Activated T-cell treated with anti-CD3 and anti-CD28 coated beads, Interleukin-2, amount 50 U/mL, for 72 hours (primary cell): ENCODE measurements at regions not wholly inside any gene's neighbourhood (a gene's known extent, or its start where the extent isn't known, plus 50 kb on each side); places are given as distances from the start of the nearest gene placed in this dataset.
"Not testable (repeated sequence)": the region's sequence is repeated elsewhere in the genome, so short reads cannot be mapped to it uniquely, and the experiment has no call there.

Source experiments
- ATAC-seq, 2 donors: fragments of 150-1000 bp; cut with Tn5 transposase; replicated peaks in 1 of 2; 2 replicates each; pipeline ENCODE4 v1.10.0; 2021; ENCODE audit warnings: moderate library complexity in 2 of 2, mild to moderate bottlenecking in 1 of 2
- DNase-seq, 2 donors: peaks; one replicate each; pipeline ENCODE4 v3.0.0; 2021 to 2022; ENCODE audit warnings: mixed read lengths in 1 of 2
- H3K27ac Mint-ChIP-seq: one replicate; pipeline ENCODE4 v1.8.0; 2022; ENCODE audit warnings: mild to moderate bottlenecking, moderate library complexity, mixed read lengths
- H3K27me3 Mint-ChIP-seq: one replicate; pipeline ENCODE4 v1.8.0; 2022; ENCODE audit warnings: low read depth, mixed read lengths
- H3K36me3 Mint-ChIP-seq, 2 donors: one replicate each; pipeline ENCODE4 v1.8.0; 2022; ENCODE audit warnings: mixed read lengths in 2 of 2, mild to moderate bottlenecking in 1 of 2; ENCODE audit not compliant: insufficient read depth in 2 of 2
- H3K4me1 Mint-ChIP-seq: one replicate; pipeline ENCODE4 v1.8.0; 2022; ENCODE audit warnings: low read depth, mixed read lengths
- H3K4me3 Mint-ChIP-seq, 2 donors: one replicate each; pipeline ENCODE4 v1.8.0; 2022; ENCODE audit warnings: mild to moderate bottlenecking in 2 of 2, mixed read lengths in 2 of 2, moderate library complexity in 2 of 2
- H3K9me3 Mint-ChIP-seq, 2 donors: one replicate each; pipeline ENCODE4 v1.8.0; 2022; ENCODE audit warnings: mixed read lengths in 2 of 2

GRCh38 chr5:177894681-177895453 is 101.2 kb downstream of the PROP1 start:
- H3K27me3 Mint-ChIP-seq, H3K27ac Mint-ChIP-seq, H3K4me3 Mint-ChIP-seq, ATAC-seq, H3K9me3 Mint-ChIP-seq, H3K4me1 Mint-ChIP-seq, H3K36me3 Mint-ChIP-seq, DNase-seq: not testable (repeated sequence)

GRCh38 chr5:177892357-177892665 is 103.7 kb downstream of the PROP1 start:
- not testable (repeated sequence) for H3K4me3 Mint-ChIP-seq, H3K36me3 Mint-ChIP-seq, H3K4me1 Mint-ChIP-seq, H3K27ac Mint-ChIP-seq, H3K9me3 Mint-ChIP-seq, H3K27me3 Mint-ChIP-seq, ATAC-seq, DNase-seq

- not testable (repeated sequence) for H3K4me3 Mint-ChIP-seq, H3K27ac Mint-ChIP-seq, H3K4me1 Mint-ChIP-seq, H3K9me3 Mint-ChIP-seq, H3K36me3 Mint-ChIP-seq, H3K27me3 Mint-ChIP-seq
- DNase-seq: peak; percentile 25 to 44
- peak; percentile 91 to 94 for ATAC-seq
Measured at GRCh38 chr5:177891547-177892356, 104.3 kb downstream of the PROP1 start.

- not testable (repeated sequence) for ATAC-seq, DNase-seq, H3K4me1 Mint-ChIP-seq, H3K27ac Mint-ChIP-seq, H3K27me3 Mint-ChIP-seq, H3K9me3 Mint-ChIP-seq, H3K4me3 Mint-ChIP-seq, H3K36me3 Mint-ChIP-seq
Measured at GRCh38 chr5:177883295-177883694, 100.6 kb upstream of the FAM153A start.

GRCh38 chr5:177875900-177876238 is 93.2 kb upstream of the FAM153A start:
- H3K27ac Mint-ChIP-seq: peak overlapping the region; percentile 96
- ATAC-seq: peak; percentile 21 to 51
- H3K4me1 Mint-ChIP-seq, DNase-seq, H3K9me3 Mint-ChIP-seq, H3K36me3 Mint-ChIP-seq, H3K27me3 Mint-ChIP-seq: not testable (repeated sequence)
- peak overlapping the region; percentile 84 to 95 for H3K4me3 Mint-ChIP-seq

- not testable (repeated sequence) for H3K27me3 Mint-ChIP-seq, H3K9me3 Mint-ChIP-seq, H3K36me3 Mint-ChIP-seq, H3K4me1 Mint-ChIP-seq, H3K27ac Mint-ChIP-seq
- peak overlapping the region; percentile 84 for H3K4me3 Mint-ChIP-seq
- DNase-seq (peak; percentile 21 to 44), ATAC-seq (peak; percentile 92 to 94)
Measured at GRCh38 chr5:177875013-177875899, 92.6 kb upstream of the FAM153A start.

GRCh38 chr5:177863822-177864446 is 81.2 kb upstream of the FAM153A start:
- H3K9me3 Mint-ChIP-seq, H3K27ac Mint-ChIP-seq, H3K36me3 Mint-ChIP-seq, H3K4me3 Mint-ChIP-seq, DNase-seq, H3K27me3 Mint-ChIP-seq, H3K4me1 Mint-ChIP-seq, ATAC-seq: not testable (repeated sequence)

GRCh38 chr5:177857642-177858200 is 75.0 kb upstream of the FAM153A start:
- not testable (repeated sequence) for H3K4me1 Mint-ChIP-seq, H3K36me3 Mint-ChIP-seq, H3K27me3 Mint-ChIP-seq, DNase-seq, H3K27ac Mint-ChIP-seq, ATAC-seq, H3K4me3 Mint-ChIP-seq, H3K9me3 Mint-ChIP-seq

GRCh38 chr5:177856474-177856873 is 73.8 kb upstream of the FAM153A start:
- H3K27me3 Mint-ChIP-seq, H3K4me3 Mint-ChIP-seq, H3K27ac Mint-ChIP-seq, H3K9me3 Mint-ChIP-seq, DNase-seq, H3K4me1 Mint-ChIP-seq, H3K36me3 Mint-ChIP-seq, ATAC-seq: not testable (repeated sequence)

- peak in 1 of 2 donors; percentile 77 for ATAC-seq
- H3K4me1 Mint-ChIP-seq, DNase-seq: not testable (repeated sequence)
Measured at GRCh38 chr5:177847914-177848313, 65.2 kb upstream of the FAM153A start.

GRCh38 chr5:177846598-177846997 is 63.9 kb upstream of the FAM153A start:
- H3K9me3 Mint-ChIP-seq, ATAC-seq, H3K27me3 Mint-ChIP-seq, H3K27ac Mint-ChIP-seq, H3K4me1 Mint-ChIP-seq, H3K36me3 Mint-ChIP-seq, H3K4me3 Mint-ChIP-seq, DNase-seq: not testable (repeated sequence)

More at GRCh38 chr5:177847914-177848313, 65.2 kb upstream of the FAM153A start:
- not testable (repeated sequence) for H3K27me3 Mint-ChIP-seq, H3K27ac Mint-ChIP-seq, H3K4me3 Mint-ChIP-seq, H3K9me3 Mint-ChIP-seq, H3K36me3 Mint-ChIP-seq

- not testable (repeated sequence) for DNase-seq, H3K27me3 Mint-ChIP-seq, H3K27ac Mint-ChIP-seq, H3K9me3 Mint-ChIP-seq, H3K36me3 Mint-ChIP-seq, ATAC-seq, H3K4me1 Mint-ChIP-seq, H3K4me3 Mint-ChIP-seq
Measured at GRCh38 chr5:177845906-177846305, 63.2 kb upstream of the FAM153A start.
